Mesothelial cell of epicardium (in vitro differentiated cells): ENCODE measurements at regions not wholly inside any gene's neighbourhood (a gene's known extent, or its start where the extent isn't known, plus 50 kb on each side); places are given as distances from the start of the nearest gene placed in this dataset.

Experiments
- DNase-seq, 2 experiments: peaks; one replicate each; pipeline ENCODE4 v3.0.0; 2021; ENCODE audit warnings: low spot score in 2 of 2; ENCODE audit not compliant: unreplicated experiment in 2 of 2
- H3K27ac Mint-ChIP-seq: 2 replicates; pipeline ENCODE4 v1.8.0; 2021; ENCODE audit warnings: mixed read lengths
- H3K27me3 Mint-ChIP-seq: 2 replicates; pipeline ENCODE4 v1.8.0; 2021; ENCODE audit warnings: low read depth, mixed read lengths
- H3K36me3 Mint-ChIP-seq: 2 replicates; pipeline ENCODE4 v1.8.0; 2021; ENCODE audit warnings: mixed read lengths
- H3K4me1 Mint-ChIP-seq: 2 replicates; pipeline ENCODE4 v1.8.0; 2021; ENCODE audit warnings: mixed read lengths
- H3K4me3 Mint-ChIP-seq: 2 replicates; pipeline ENCODE4 v1.8.0; 2021; ENCODE audit warnings: mild to moderate bottlenecking, moderate library complexity, mixed read lengths
- H3K9me3 Mint-ChIP-seq: 2 replicates; pipeline ENCODE4 v1.8.0; 2021; ENCODE audit warnings: mixed read lengths
- CTCF ChIP-seq: fragments of 200-600 bp; sonication (generic); IDR thresholded peaks from one replicate; pipeline ENCODE4 v1.5.0; 2021; ENCODE audit warnings: antibody characterized with exemption; ENCODE audit not compliant: unreplicated experiment

- Mint-ChIP-seq H3K9me3 (peaks cover 11% of the 10 kb centered on the region), H3K4me3 (no peak overlapping the region), H3K27me3 (no peaks in the 10 kb centered on the region), H3K27ac (no peak overlapping the region), H3K4me1 (no peaks in the 10 kb centered on the region), H3K36me3 (no peaks in the 10 kb centered on the region)
- DNase-seq: no peak
- no peak for TF ChIP-seq CTCF
Measured at GRCh38 chr13:89899302-89900103, 1448.0 kb upstream of the MIR17HG start.

GRCh38 chr13:89900104-89900765 lies 1447.3 kb upstream of the MIR17HG start:
- Mint-ChIP-seq H3K4me1 (no peaks in the 10 kb centered on the region), H3K36me3 (no peaks in the 10 kb centered on the region), H3K9me3 (peaks cover 14% of the 10 kb centered on the region), H3K27ac (no peak overlapping the region), H3K27me3 (no peaks in the 10 kb centered on the region), H3K4me3 (no peak overlapping the region)
- no peak for TF ChIP-seq CTCF
- DNase-seq: no peak

- Mint-ChIP-seq H3K27me3 (no peaks in the 10 kb centered on the region), H3K9me3 (peaks cover 19% of the 10 kb centered on the region), H3K4me3 (no peak overlapping the region), H3K36me3 (peaks cover 3% of the 10 kb centered on the region), H3K27ac (no peak overlapping the region), H3K4me1 (no peaks in the 10 kb centered on the region)
- DNase-seq: no peak
- no peak for TF ChIP-seq CTCF
Measured at GRCh38 chr13:89902223-89902622, 1445.3 kb upstream of the MIR17HG start.

GRCh38 chr13:89903115-89903514 lies 1444.4 kb upstream of the MIR17HG start:
- Mint-ChIP-seq H3K27me3 (no peaks in the 10 kb centered on the region), H3K4me3 (no peak overlapping the region), H3K36me3 (peaks cover 3% of the 10 kb centered on the region), H3K27ac (no peak overlapping the region), H3K4me1 (no peaks in the 10 kb centered on the region), H3K9me3 (peaks cover 19% of the 10 kb centered on the region)
- DNase-seq: no peak
- no peak for TF ChIP-seq CTCF

- Mint-ChIP-seq H3K4me1 (no peaks in the 10 kb centered on the region), H3K36me3 (peaks cover 3% of the 10 kb centered on the region), H3K27ac (no peak overlapping the region), H3K4me3 (no peak overlapping the region), H3K27me3 (no peaks in the 10 kb centered on the region), H3K9me3 (peaks cover 8% of the 10 kb centered on the region)
- TF ChIP-seq CTCF: no peak
- no peak for DNase-seq
Measured at GRCh38 chr13:89910166-89910565, 1437.3 kb upstream of the MIR17HG start.
